Effector CD4-positive, alpha-beta T cell (primary cell): ENCODE measurements at regions not wholly inside any gene's neighbourhood (a gene's known extent, or its start where the extent isn't known, plus 50 kb on each side); places are given as distances from the start of the nearest gene placed in this dataset.

Source experiments
- DNase-seq: peaks from one replicate; pipeline ENCODE4 v3.0.0-alpha.2; 2020

GRCh38 chr20:9981829-9982228 lies 53.0 kb upstream of the ANKEF1 start:
- DNase-seq = no peak

GRCh38 chr20:9978397-9979004 lies 56.3 kb upstream of the ANKEF1 start:
- peak; percentile 6 for DNase-seq

- no peak for DNase-seq
Measured at GRCh38 chr20:9977629-9978028, 57.2 kb upstream of the ANKEF1 start.

GRCh38 chr20:9974324-9974723 lies 60.5 kb upstream of the ANKEF1 start:
- no peak for DNase-seq

- DNase-seq = no peak
Measured at GRCh38 chr20:9971746-9972145, 63.0 kb upstream of the ANKEF1 start.

GRCh38 chr20:9969626-9970025 lies 65.2 kb upstream of the ANKEF1 start:
- DNase-seq = no peak

GRCh38 chr20:9968015-9968414 lies 66.8 kb upstream of the ANKEF1 start:
- no peak for DNase-seq

- no peak for DNase-seq
Measured at GRCh38 chr20:9966966-9967365, 67.8 kb upstream of the ANKEF1 start.

- no peak for DNase-seq
Measured at GRCh38 chr20:9963029-9963428, 71.8 kb upstream of the ANKEF1 start.

GRCh38 chr20:9958693-9959092 lies 76.1 kb upstream of the ANKEF1 start:
- no peak for DNase-seq

GRCh38 chr20:9955646-9956045 lies 79.1 kb upstream of the ANKEF1 start:
- no peak for DNase-seq

GRCh38 chr20:9949563-9949962 lies 85.2 kb upstream of the ANKEF1 start:
- no peak for DNase-seq

- no peak for DNase-seq
Measured at GRCh38 chr20:9945408-9945807, 89.4 kb upstream of the ANKEF1 start.

- no peak for DNase-seq
Measured at GRCh38 chr20:9942736-9943135, 92.1 kb upstream of the ANKEF1 start.

GRCh38 chr20:9940329-9940728 lies 94.5 kb upstream of the ANKEF1 start:
- no peak for DNase-seq

- DNase-seq = no peak
Measured at GRCh38 chr20:9939231-9939630, 95.6 kb upstream of the ANKEF1 start.

GRCh38 chr20:9935285-9935684 lies 96.4 kb upstream of the PAK5 start:
- DNase-seq = no peak

- no peak for DNase-seq
Measured at GRCh38 chr20:9930142-9930541, 91.3 kb upstream of the PAK5 start.

- no peak for DNase-seq
Measured at GRCh38 chr20:9928955-9929354, 90.1 kb upstream of the PAK5 start.

GRCh38 chr20:9928281-9928737 lies 89.4 kb upstream of the PAK5 start:
- DNase-seq = no peak

GRCh38 chr20:9927224-9927623 lies 88.3 kb upstream of the PAK5 start:
- DNase-seq = no peak

- DNase-seq = no peak
Measured at GRCh38 chr20:9926476-9926875, 87.6 kb upstream of the PAK5 start.

GRCh38 chr20:9926007-9926406 lies 87.1 kb upstream of the PAK5 start:
- no peak for DNase-seq

GRCh38 chr20:9923648-9924047 lies 84.8 kb upstream of the PAK5 start:
- DNase-seq = no peak

GRCh38 chr20:9920866-9921265 lies 82.0 kb upstream of the PAK5 start:
- no peak for DNase-seq
